Spleen (tissue), 7 donors: ENCODE measurements at regions not wholly inside any gene's neighbourhood (a gene's known extent, or its start where the extent isn't known, plus 50 kb on each side); places are given as distances from the start of the nearest gene placed in this dataset.

Experiments used
- CTCF ChIP-seq, 11 experiments: fragments of 200-600 bp in 7 of 11; fragments of 450-650 bp in 4 of 11; sonication (generic) in 4 of 11; IDR thresholded peaks in 8 of 11; conservative IDR thresholded peaks in 3 of 11; 1 replicate in 7 of 11; 2 replicates in 4 of 11; pipeline versions ENCODE4 v1.4.0 to v1.8.0; 2016 to 2021; ENCODE audit warnings: antibody characterized with exemption in 11 of 11, inconsistent platforms in 4 of 11, mild to moderate bottlenecking in 1 of 11
- POLR2A ChIP-seq, 3 donors: fragments of 450-650 bp; IDR thresholded peaks; one replicate each; pipeline ENCODE4 v1.5.1; 2017; ENCODE audit warnings: antibody characterized with exemption in 3 of 3, mild to moderate bottlenecking in 1 of 3
- donor health status: DM: no; HTN: no; CAD: no; lungs with moderate emphysema.
- donor health status: DM: no; HTN: no; CAD: no.
- donor health status: DM: no; HTN: no; CAD: no.

- TF ChIP-seq CTCF (IDR thresholded peaks at IDR 0.05 in 8 of 11, conservative IDR thresholded peaks at IDR 0.05 in 3 of 11) (no peak), POLR2A (IDR thresholded peaks at IDR 0.05) (no peak)
These were observed 126.8 kb downstream of the BDH1 start for GRCh38 chr3:197428952-197429351.
